ENCODE measurements at regions not wholly inside any gene's neighbourhood (a gene's known extent, or its start where the extent isn't known, plus 50 kb on each side); places are given as distances from the start of the nearest gene placed in this dataset.
A peak's percentile ranks its signal among the peaks of the same experiment; 100 is the strongest.

GRCh38 chr4:78720994-78721677 is 55.0 kb upstream of the BMP2K start:
- Mint-ChIP-seq H3K27ac (peak overlapping the region; percentile 80), H3K4me3 (peak overlapping the region; percentile 81), H3K9me3 (ENCODE audit: insufficient read depth) (no peaks in the 10 kb centered on the region), H3K4me1 (peaks cover 34% of the 10 kb centered on the region), H3K27me3 (no peaks in the 10 kb centered on the region)
- intact Hi-C loops (cut with micrococcal nuclease), result loop anchor here (5.0 kb wide), 1 partner anchor 56 kb away; the partner anchor contains the start of gene BMP2K
- H2AFZ ChIP-seq (ENCODE audit: insufficient read depth, low read depth, low read length, poor library complexity, severe bottlenecking), result peak overlapping the region; percentile 82
- no peaks in the 10 kb centered on the region for H4K20me1 ChIP-seq (ENCODE audit: control insufficient read depth, insufficient read depth, low read length, poor library complexity, severe bottlenecking)
- H3K4me2 ChIP-seq (replicated peaks; ENCODE audit: low read depth, low read length, poor library complexity, severe bottlenecking), result peak overlapping the region; percentile 67
- DNase-seq (peak; percentile 35), ATAC-seq (ENCODE audit: low read depth) (peak; percentile 65)
- H3K4me3 ChIP-seq (ENCODE audit: control extremely low read depth in 1 of 5, extremely low read depth in 1 of 5, insufficient read depth in 1 of 5, low read depth in 2 of 5, low read length in 4 of 5), result peak overlapping the region in 4 of 5 experiments; percentile 5 to 44 (median 38)
- peak overlapping the region in 1 of 2 donors; percentile 50 for H3K27ac ChIP-seq (ENCODE audit: low read length in 2 of 2)
- peaks cover 28 to 35% of the 10 kb centered on the region in 2 donors for H3K4me1 ChIP-seq (ENCODE audit: control insufficient read depth in 2 of 2, insufficient read depth in 2 of 2, low read length in 2 of 2)
- no peaks in the 10 kb centered on the region for H3K9me3 ChIP-seq (ENCODE audit: control extremely low read depth in 1 of 3, control insufficient read depth in 2 of 3, insufficient read depth in 1 of 3, low read length in 2 of 3)
- no peaks in the 10 kb centered on the region for H3K36me3 ChIP-seq (replicated peaks in 1 of 2; ENCODE audit: control extremely low read depth in 1 of 2, control insufficient read depth in 1 of 2, extremely low read depth in 1 of 2, insufficient read depth in 2 of 2, low read length in 1 of 2)
- peak overlapping the region; percentile 49 for H3K9ac ChIP-seq (ENCODE audit: low read length)
- ChIA-PET POLR2A (interaction anchor here (1.5 kb wide), 1 partner anchor 59 kb away, joined by 4 read pairs; no protein-coding TSS in a partner anchor), CTCF (interaction anchor here (1.0 to 1.3 kb wide), 3 partner anchors 11 to 76 kb away, joined by 3 to 5 read pairs (median 4); no protein-coding TSS in a partner anchor)
- TF ChIP-seq EZH2 (IDR thresholded peaks at IDR 0.05; ENCODE audit: borderline replicate concordance, insufficient read depth, low read depth, low read length, poor library complexity, severe bottlenecking), result no peak
- TF ChIP-seq, protein P1, sequence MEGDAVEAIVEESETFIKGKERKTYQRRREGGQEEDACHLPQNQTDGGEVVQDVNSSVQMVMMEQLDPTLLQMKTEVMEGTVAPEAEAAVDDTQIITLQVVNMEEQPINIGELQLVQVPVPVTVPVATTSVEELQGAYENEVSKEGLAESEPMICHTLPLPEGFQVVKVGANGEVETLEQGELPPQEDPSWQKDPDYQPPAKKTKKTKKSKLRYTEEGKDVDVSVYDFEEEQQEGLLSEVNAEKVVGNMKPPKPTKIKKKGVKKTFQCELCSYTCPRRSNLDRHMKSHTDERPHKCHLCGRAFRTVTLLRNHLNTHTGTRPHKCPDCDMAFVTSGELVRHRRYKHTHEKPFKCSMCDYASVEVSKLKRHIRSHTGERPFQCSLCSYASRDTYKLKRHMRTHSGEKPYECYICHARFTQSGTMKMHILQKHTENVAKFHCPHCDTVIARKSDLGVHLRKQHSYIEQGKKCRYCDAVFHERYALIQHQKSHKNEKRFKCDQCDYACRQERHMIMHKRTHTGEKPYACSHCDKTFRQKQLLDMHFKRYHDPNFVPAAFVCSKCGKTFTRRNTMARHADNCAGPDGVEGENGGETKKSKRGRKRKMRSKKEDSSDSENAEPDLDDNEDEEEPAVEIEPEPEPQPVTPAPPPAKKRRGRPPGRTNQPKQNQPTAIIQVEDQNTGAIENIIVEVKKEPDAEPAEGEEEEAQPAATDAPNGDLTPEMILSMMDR (IDR thresholded peaks at IDR 0.05), result no peak
- WGBS (ENCODE audit: insufficient coverage), result 25% methylated on average over 2 of the region's 10 CpGs
- H3K79me2 ChIP-seq (ENCODE audit: control insufficient read depth, insufficient read depth, low read length), result no peaks in the 10 kb centered on the region
- no peaks in the 10 kb centered on the region for H3K27me3 ChIP-seq (replicated peaks in 1 of 4; ENCODE audit: control extremely low read depth in 1 of 4, control insufficient read depth in 3 of 4, insufficient read depth in 4 of 4, low read length in 3 of 4)

DNA sequence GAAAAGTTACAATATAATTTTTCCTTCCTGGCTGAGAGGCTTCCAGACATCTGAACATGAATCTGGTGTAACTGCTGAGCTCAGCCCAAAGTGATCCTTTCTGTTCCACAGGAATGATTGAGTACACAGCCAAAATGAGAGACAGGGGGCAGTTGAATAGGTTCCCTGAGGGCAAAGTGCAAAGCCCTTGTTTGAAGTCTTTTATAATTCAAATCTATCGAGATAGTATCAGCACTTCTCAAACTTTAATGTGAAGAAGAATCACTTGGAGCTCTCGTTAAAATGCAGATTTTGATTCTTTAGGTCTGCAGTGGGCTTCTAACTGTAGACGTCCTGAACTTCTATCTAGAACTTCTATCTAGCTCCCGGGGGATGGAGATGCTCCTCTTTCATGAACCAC is 54.4 kb upstream of the BMP2K start:
- no peaks in the 10 kb centered on the region for H3K36me3 ChIP-seq (replicated peaks in 1 of 2; ENCODE audit: control extremely low read depth in 1 of 2, control insufficient read depth in 1 of 2, extremely low read depth in 1 of 2, insufficient read depth in 2 of 2, low read length in 1 of 2)
- WGBS (ENCODE audit: insufficient coverage), result 93% methylated on average over 2 of the region's 4 CpGs
- ATAC-seq (ENCODE audit: low read depth), result no peak
- H3K4me3 ChIP-seq (ENCODE audit: control extremely low read depth in 1 of 5, extremely low read depth in 1 of 5, insufficient read depth in 1 of 5, low read depth in 2 of 5, low read length in 4 of 5), result no peak overlapping the region
- Mint-ChIP-seq H3K9me3 (ENCODE audit: insufficient read depth) (no peaks in the 10 kb centered on the region), H3K27ac (no peak overlapping the region), H3K4me1 (peaks cover 39% of the 10 kb centered on the region), H3K27me3 (no peaks in the 10 kb centered on the region), H3K4me3 (no peak overlapping the region)
- peak overlapping the region; percentile 82 for H2AFZ ChIP-seq (ENCODE audit: insufficient read depth, low read depth, low read length, poor library complexity, severe bottlenecking)
- H3K9me3 ChIP-seq (ENCODE audit: control extremely low read depth in 1 of 3, control insufficient read depth in 2 of 3, insufficient read depth in 1 of 3, low read length in 2 of 3), result no peaks in the 10 kb centered on the region
- H3K79me2 ChIP-seq (ENCODE audit: control insufficient read depth, insufficient read depth, low read length), result no peaks in the 10 kb centered on the region
- no peak overlapping the region for H3K9ac ChIP-seq (ENCODE audit: low read length)
- DNase-seq, result no peak
- H3K4me1 ChIP-seq (ENCODE audit: control insufficient read depth in 2 of 2, insufficient read depth in 2 of 2, low read length in 2 of 2), result peaks cover 34 to 41% of the 10 kb centered on the region in 2 donors
- no peaks in the 10 kb centered on the region for H3K27me3 ChIP-seq (replicated peaks in 1 of 4; ENCODE audit: control extremely low read depth in 1 of 4, control insufficient read depth in 3 of 4, insufficient read depth in 4 of 4, low read length in 3 of 4)
- intact Hi-C loops (cut with micrococcal nuclease), result loop anchor here (5.0 kb wide), 1 partner anchor 56 kb away; the partner anchor contains the start of gene BMP2K
- ChIA-PET CTCF (interaction anchor here (1.2 to 1.3 kb wide), 2 partner anchors 11 to 60 kb away, joined by 4 to 5 read pairs; no protein-coding TSS in a partner anchor), POLR2A (interaction anchor here (1.5 kb wide), 1 partner anchor 60 kb away, joined by 4 read pairs; no protein-coding TSS in a partner anchor)
- H4K20me1 ChIP-seq (ENCODE audit: control insufficient read depth, insufficient read depth, low read length, poor library complexity, severe bottlenecking), result no peaks in the 10 kb centered on the region
- peak overlapping the region in 1 of 2 donors; percentile 37 for H3K27ac ChIP-seq (ENCODE audit: low read length in 2 of 2)
- H3K4me2 ChIP-seq (replicated peaks; ENCODE audit: low read depth, low read length, poor library complexity, severe bottlenecking), result peak overlapping the region; percentile 67
- no peak for TF ChIP-seq EZH2 (IDR thresholded peaks at IDR 0.05; ENCODE audit: borderline replicate concordance, insufficient read depth, low read depth, low read length, poor library complexity, severe bottlenecking)
- TF ChIP-seq, protein P1 (IDR thresholded peaks at IDR 0.05), result no peak

All from B cell (primary cell).